ELF-1 (cell line): ENCODE measurements at regions not wholly inside any gene's neighbourhood (a gene's known extent, or its start where the extent isn't known, plus 50 kb on each side); places are given as distances from the start of the nearest gene placed in this dataset.
"Not testable (repeated sequence)": the region's sequence is repeated elsewhere in the genome, so short reads cannot be mapped to it uniquely, and the experiment has no call there.

ENCODE experiments used
- DNase-seq: peaks from one replicate; pipeline ENCODE4 v3.0.0-alpha.2; 2016; ENCODE audit warnings: low read depth, low spot score

GRCh38 chr6:20341096-20341495 lies 60.6 kb upstream of the E2F3 start:
- DNase-seq, result no peak

- no peak for DNase-seq
Measured at GRCh38 chr6:20341564-20341963, 60.1 kb upstream of the E2F3 start.

GRCh38 chr6:20346948-20347347 lies 54.7 kb upstream of the E2F3 start:
- DNase-seq, result not testable (repeated sequence)

DNA sequence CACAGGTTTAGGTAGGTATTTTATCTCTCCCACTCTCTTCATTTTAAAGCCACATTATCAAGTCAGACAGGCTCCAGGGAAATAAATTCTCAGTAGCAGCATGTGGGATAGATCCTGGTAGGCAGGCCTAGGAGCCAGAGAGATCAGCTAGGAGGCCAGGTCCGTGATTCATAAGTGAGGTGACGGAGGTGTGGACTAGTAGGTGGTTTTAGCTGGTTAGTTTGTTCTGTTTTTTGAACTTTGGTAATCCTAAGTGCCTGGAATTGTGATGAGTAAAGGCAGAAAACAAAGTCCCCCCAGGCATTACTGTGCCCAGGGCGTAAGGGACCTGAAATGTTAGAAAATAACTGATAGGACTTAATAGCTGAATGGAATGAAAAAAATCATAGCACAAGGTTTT lies 53.6 kb upstream of the E2F3 start:
- DNase-seq, result no peak

DNA sequence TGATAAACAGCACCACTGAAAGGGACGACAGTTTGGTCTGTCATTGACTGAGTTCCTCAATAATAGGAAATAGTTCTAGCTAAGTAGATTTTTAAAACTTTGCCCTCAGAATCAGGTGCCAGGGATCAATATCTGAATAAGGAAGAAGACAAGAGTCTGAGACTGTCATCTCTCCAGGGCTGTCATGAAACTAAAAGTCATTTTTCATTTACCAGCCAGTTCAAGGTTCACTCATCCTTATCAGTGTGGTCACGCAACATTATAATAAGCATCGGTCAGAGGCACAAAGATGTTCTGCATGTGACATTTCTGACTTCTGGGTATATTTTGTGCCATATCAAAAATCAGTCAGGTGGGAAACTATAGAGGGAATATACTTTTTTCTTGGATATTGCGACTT lies 52.5 kb upstream of the E2F3 start:
- no peak for DNase-seq

- no peak for DNase-seq
Measured at GRCh38 chr6:20350215-20350614, 51.5 kb upstream of the E2F3 start.

DNA sequence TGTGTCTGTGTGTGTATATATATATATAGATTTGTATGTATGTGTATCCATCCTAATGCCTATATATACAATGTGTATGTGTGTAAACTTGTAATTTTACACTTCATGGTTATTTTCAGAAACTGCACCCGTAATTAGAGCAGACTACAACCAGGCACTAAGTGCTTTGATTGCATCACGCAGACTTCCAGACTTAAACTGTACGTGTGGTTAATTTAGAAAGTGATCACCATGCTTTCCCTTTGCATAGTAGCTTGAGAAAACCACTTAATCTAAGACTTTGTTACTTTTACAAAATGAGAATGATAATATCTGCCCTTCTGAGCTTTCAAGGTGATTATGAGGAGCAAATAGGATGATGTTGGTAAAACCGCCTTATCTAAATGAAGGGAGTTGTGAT lies 50.1 kb upstream of the E2F3 start:
- no peak for DNase-seq
